Endometrium (tissue), 2 donors: ENCODE measurements at regions not wholly inside any gene's neighbourhood (a gene's known extent, or its start where the extent isn't known, plus 50 kb on each side); places are given as distances from the start of the nearest gene placed in this dataset.

Experiments
- FAIRE-seq: peaks from 2 replicates; lab custom pipeline; 2012; peaks lifted over from hg19 to GRCh38; lab: Jason Lieb, UNC
- donor health status: control.
- donor health status: control.

DNA sequence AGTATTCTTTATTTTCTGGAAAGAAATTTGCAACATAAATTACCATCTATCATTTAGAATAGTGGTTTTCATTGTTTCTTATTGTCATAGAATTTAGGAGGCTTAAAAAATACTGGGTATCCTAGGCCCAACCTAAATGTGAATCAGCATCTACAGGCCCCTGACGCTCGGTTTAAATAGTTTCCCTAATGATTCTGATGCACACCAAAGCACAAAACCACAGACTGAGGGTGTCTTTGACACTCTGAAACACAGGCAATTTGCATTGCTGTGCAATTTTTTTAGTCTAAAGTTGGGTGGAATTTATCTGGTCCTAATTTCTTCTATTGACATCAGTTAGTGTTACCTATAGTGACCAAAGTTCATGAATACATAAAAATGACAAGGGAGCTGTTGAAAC is 87.6 kb upstream of the SSTR1 start:
- no peak for FAIRE-seq

DNA sequence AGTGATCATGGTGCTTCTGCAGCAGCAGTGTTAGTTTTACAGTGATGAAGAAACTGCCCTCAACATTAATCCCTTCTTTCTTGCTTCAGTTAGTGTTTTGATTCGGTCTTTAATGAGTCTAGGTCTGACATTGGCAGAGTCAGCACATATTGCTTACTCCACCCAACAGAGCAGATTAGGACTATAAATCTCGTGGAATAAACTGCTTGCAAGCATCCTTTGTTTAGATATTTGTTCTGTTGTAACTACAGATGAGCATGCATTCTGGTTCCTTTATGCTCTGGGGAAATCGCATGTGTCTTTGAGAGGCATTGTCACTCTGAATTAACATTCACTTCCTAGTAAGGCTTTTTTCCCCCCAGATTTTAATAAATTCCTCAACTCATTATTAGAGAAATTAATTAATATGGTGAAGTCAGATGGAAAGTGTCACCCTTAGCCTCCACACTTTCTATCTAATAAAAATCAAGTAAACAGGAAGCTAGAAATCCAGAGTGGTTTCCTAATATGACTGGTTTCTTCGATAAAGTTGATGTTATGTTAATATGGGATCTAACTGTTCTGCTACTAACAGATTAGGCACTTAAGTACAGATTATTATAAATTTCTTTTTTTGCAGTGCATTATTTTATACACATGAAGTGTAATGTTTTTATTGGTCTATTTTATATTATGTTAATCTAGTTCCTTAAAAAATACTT is 86.2 kb upstream of the SSTR1 start:
- peak; percentile 83 for FAIRE-seq

DNA sequence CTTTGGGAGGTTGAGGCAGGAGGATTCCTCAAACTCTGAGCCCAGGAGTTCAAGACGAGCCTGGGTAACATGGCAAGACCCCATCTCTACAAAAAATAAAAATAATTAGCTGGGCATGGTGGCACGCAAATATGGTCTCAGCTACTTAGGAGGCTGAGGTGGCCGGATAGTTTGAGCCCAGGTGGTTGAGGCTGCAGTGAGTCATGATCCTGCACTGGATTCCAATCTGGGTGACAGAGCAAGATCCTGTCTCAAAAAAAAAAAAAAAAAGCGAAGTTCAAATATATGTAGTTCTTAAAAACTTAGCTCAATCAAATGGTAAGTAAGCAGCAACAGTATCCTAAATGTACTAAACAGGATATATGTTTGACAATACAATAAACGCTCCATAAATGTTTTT is 85.5 kb upstream of the SSTR1 start:
- FAIRE-seq: no peak

DNA sequence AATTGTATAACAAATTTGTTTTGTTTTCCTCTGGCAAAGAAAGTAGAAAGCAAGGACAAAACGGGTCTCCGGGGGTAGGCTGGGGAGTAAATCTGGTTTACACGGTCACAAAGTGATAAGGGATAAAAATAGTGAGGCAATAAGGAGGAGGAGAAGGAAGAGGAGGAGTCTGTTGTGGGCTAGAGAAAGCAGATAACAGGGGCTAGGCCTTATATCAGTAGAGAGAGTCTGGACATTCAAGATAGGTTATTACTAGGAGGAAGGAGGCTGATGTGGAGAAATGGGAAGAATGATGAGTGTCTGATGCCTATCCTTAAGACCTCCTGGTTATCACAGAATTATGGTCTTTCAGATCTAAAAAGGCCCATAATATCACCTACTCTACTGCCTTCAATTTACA is 83.2 kb upstream of the SSTR1 start:
- no peak for FAIRE-seq

DNA sequence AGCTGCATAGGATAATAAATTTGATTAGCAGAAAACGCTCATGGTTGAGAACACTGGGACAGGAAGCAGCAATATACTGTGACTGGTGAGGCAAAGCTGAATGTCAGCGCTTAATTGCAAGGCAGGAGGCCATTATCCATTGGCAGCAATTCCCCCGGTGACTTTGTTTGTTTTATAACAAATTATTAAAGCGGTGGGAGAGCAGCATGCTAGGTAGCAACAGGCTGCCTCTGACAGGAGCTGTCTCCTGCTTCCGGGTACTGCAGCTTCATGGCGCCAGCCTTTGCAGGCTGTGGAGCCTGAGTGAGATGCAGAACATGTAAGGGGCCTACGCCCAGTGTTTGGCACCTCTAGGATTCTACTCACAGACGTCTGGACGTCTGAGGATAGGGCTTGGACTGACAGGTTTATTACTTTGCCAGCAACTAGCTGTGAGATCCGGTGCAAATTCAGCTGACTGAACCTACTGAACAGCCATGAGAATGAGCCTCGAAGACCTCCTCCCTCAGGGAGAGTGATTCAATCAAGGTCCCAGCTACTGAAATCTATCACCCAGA is 82.1 kb upstream of the SSTR1 start:
- FAIRE-seq: no peak

DNA sequence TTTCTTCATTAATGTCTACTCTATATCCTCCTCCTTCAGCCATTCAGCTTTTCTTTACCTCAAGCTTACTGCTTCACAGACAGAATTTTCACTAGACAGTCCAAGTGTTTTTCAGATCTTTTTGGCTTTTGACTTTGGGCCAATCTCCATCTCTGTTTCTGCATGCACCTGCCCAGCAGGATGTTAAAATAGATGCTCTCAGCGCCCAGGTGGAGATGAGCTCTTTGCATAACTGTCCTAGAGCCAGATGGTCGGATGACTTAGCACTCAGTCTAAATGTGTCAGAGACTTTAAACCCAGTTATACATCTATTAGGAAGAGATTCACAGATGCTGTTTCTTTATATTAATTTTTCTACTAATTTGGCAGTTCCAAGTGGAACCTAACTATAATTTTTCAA is 80.3 kb upstream of the SSTR1 start:
- no peak for FAIRE-seq

DNA sequence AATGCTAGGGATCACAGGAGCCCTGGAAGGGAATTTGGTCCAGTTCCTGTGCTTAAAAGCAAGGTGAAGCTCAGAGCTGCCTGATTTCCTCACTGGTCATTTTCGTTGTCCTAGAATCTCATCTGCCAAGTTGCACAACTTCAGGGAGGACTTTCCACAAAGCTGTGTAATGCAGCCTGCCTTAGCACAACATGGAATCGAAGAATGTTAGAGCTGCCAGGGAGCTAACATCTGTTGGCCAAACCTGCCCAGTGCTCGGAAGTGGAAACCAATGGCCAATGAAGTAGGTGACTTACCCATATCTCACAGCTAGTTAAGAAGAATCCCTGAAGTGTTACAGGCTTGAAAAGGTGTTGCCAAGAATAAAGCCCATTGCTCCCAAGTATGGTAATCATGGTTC is 79.9 kb upstream of the SSTR1 start:
- FAIRE-seq: no peak

DNA sequence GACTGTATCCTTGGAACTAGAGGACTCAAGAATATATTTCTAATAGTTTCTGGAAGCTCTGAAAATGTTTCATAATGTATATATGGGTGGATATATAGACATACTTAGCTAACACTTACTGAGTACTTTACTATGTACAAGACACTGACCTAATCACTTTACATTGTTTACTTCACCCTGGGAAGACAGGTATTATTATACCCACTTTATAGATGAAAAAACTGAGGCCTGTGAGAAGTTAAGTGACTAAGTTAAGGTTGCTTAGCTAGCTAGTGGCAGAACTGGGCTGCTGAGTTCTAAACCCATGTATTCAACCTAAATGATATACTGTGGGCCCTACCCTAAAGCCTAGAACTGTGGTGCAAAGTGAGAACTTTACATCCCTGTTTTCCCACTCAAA is 79.1 kb upstream of the SSTR1 start:
- no peak for FAIRE-seq

DNA sequence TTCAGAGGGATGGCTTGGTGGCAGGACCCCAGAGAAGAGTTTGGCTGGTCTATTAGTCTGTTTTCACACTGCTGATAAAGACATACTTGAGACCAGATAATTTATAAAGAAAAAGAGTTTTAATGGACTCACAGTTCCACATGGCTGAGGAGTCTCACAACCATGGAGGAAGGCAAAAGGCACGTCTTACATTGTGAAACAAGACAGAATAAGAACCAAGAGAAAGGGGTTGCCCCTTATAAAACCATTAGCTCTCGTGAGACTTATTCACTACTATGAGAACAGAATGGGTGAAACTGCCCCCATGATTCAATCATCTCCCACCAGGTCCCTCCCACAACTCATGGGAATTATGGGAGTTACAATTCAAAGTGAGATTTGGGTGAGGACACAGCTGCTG is 78.5 kb upstream of the SSTR1 start:
- no peak for FAIRE-seq

DNA sequence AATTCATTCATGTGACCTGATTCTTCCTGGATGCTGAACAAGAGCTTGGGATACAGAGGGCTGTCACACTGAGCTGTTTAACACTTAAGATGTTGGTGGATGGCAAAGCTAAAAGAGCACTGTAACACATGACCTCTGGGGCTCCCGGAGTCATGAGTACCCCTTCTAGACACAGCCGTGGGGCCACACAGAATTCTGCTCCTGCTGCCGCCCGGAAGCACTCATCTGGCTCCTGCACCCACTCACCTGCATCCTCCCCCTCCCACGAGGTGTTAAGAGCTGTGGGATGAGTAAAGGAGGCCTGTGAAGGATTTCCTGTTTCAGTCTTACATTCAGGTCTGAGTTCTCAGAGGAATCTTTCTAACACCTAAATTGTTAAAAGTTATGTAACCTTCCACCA is 78.0 kb upstream of the SSTR1 start:
- no peak for FAIRE-seq

DNA sequence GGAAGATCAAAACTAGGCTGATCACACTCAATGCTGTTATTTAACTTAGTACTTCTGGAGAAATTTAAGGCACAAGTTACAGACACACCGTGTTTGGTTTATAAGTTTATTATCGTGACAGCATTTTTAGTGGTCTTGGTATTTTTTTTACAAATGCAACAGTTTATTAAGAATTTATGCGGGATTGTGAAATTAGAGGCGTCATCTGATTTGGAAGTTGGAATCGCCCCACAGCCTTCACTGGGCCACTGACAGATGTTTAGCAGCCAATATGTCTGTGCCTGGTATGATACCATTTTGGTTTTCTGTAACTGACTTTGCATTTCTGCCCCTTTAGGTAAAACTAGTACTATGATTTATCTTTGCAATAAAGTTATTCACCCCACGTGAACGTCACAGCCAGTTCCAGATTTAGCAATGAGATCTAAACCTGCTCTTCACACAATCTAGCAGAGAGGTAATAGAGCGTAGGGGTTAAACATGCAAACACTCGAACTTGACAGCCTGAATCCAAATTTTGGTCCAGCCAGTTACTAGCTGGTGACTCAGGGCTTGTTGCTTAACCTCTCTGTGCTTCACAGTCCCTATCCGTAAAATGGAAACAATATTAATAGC is 73.2 kb upstream of the SSTR1 start:
- FAIRE-seq: no peak

DNA sequence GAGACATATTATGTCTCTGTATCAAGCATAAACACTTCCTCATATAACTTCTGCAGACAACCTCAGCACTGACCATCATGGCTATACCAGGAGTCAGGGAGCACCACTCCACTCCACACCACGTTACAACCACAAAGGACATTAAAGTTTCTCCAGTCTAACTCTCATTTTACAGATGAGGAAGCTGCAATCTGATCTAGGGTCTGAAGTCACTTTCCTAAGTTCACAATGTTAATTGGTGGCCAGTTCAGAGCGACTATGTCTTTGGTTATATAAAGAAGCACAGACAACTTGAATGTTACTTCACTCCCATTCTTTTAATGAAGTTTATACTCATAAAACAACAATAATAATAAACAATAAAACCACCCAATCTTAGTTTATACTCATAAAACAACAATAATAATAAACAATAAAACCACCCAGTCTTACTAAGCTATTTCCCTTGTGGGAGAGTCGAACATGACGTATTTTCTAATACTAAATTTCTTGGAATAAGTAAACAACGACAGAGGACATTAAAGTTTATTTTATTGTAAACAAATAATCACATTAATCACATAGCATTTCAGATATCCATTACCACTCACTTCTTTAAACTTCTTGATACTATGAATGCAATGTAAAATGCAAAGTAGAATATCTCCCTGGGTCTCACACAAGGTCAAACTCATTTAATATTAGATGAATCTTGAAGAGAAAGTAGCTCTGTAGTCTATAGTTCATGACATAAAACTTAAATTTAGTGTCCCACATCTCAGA is 72.4 kb upstream of the SSTR1 start:
- FAIRE-seq: peak; percentile 100

DNA sequence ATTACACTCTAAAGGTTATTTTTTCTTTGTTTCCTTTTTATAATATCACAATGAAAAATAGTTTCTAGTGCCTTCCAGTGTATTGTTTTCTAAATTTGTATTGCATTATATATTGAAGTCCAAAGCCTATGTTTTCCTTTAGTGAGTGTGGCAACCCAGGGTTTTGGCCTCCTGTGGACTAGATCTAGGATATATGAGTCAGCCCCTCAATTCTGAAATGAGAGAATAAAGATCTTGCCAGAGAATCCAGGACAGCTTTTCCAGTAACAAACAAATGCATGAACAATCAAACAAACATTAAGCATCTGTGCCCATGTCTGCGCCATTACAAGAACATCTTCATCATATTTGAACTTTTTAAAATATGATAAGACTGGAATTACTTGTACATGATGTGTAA is 70.7 kb upstream of the SSTR1 start:
- FAIRE-seq: no peak

DNA sequence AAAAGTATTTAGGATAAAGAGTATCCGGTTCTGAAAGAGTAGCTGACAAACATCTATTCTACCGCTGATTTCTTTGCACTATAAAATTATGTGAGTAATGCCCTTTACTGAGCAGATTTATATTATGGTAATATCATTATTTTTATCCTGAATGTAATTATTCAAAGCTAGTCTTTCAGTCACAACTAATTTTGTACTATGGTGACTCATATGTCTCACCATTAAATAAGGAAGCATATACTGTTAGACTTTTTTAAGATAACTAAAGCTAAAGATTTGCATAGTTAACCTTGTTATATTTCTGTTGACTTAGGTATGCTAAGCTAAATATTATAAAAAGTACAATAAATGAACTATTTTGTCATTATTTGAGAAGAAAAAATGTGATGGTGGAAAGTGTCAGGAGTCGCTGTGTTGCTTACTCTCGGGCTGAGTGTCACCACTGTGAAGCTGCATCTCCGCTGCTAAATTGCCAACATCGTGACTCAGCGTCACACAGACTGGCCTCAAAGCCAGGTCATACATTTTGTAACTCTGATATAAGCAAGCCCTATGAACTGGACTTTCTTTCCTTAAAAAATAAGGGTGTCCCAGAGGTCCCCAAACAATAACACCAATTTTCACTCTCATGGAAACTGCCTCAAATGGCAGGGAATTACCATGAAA is 69.1 kb upstream of the SSTR1 start:
- FAIRE-seq: no peak

DNA sequence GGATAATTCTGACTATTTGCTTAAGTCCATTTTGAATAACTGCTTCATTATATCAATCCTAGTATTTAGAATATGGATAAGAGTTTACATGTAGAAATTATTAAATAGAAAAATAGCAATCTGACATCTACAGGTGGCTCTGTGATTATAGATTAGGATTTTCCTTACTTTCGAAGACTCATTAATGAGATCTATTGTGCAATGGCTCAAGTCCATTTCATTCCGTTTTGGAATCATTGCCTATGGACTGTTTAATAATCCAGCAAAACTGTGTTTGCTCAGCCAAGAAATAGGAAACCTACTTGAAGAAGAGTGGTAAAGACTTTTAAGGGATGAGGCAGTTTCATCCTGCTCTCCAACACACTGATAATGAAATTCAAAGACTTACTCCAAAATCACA is 67.8 kb upstream of the SSTR1 start:
- FAIRE-seq: no peak

DNA sequence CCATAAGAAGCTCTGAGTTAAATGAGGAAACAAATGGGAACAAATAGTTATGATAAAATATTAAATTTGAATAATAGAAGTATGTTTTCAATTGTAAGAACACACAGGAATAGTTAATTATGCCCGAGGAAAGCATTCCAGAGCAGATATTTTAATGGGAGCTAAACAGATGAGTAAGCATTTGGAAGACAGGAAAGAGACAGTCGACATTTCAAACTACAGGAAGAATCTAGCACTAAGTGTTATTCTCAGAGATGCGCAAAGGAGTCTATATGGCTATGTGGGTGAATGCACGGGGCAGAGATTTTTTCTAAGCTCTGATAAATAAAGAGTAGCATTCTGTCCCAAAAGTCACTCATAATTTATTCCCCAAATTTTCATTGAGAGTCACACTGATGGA is 64.5 kb upstream of the SSTR1 start:
- FAIRE-seq: no peak

DNA sequence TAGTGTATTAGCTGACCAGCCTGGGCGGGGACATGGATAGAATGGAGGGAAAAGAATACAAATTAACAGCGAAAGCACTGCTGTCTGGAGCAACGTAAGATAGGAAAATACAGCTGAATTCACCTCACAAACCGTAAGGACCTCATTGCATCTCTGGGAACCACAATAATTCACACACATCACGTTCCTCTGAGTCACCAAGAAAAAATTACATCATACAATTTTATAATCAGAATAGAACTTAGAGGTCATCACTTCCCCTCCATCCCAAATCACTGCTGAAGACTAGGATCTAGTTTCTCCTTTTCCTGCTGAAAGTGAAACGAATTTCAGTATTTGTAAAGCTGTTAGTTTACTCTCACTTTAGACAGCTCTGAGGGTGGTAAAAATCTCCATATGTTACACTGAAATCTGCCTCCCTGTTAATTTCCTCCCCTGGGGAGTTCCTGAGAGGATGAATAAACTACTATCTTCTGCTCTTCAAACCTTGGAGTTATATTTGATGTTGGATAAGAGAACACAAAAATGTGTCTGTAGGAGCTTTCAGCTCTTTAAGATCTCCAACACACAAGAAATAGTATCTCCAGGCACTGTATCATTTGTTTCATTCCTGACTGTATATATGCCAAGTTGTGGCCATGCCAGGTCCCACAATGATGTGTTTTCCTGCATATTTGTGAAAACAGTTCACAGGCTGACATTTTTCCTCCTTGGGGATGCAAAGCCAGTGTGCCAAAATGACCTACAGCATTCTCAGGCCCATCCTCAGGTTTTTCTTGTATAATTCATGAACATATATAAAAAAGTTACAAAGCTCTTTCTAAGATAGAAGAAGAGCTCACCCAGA is 63.8 kb upstream of the SSTR1 start:
- FAIRE-seq: no peak

DNA sequence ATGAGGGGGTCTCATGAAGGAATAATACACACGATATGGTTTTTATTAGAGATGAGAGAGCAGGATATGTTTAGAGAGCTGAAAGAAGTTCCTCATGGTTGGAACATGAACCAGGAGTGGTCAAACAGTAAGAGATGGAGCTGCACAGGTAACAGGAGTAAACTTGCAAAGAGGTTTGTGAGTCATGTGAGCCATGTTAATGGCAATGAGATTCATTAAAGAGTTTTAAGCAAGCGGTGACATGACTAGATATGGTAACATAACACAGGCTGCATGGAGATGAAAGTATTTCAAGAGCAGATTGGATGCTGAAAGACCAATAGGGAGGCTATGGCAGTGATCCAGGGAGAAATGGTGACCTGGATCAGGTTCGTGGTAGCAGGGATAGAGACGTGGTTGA is 62.6 kb upstream of the SSTR1 start:
- FAIRE-seq: no peak

DNA sequence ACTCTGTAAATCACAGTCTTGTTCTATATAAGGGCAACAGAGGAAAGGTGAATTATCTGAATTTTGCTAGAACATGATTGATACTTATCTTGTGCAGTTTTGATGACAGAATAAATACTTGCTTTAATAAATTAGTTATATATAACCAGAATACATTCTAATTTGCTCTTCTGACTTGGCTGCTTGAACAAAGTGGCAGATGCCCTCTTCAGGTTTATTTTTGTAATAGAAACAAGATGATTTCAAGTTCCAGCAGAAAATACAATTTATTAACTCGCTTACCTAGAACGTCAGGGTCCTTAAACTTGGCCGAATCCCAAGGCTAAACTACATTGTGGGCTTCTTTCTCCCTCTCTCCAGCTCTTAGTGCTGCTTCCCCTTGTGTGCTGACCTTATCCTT is 57.6 kb upstream of the SSTR1 start:
- no peak for FAIRE-seq
